Thyroid gland (tissue), 4 donors: ENCODE measurements at regions not wholly inside any gene's neighbourhood (a gene's known extent, or its start where the extent isn't known, plus 50 kb on each side); places are given as distances from the start of the nearest gene placed in this dataset.

Experiments
- DNase-seq, 2 donors: peaks; one replicate each; pipeline ENCODE4 v3.0.0-alpha.2; 2019
- H3K27ac ChIP-seq, 3 donors: fragments of 200-600 bp; sonication (generic); 1 replicate in 2 of 3; 2 replicates in 1 of 3; pipeline ENCODE4 v1.5.1; 2016 to 2019; ENCODE audit warnings: mild to moderate bottlenecking in 1 of 3, moderate library complexity in 1 of 3
- H3K27me3 ChIP-seq: fragments of 200-600 bp; sonication (generic); one replicate; pipeline ENCODE4 v1.5.1; 2019
- H3K36me3 ChIP-seq, 2 donors: fragments of 200-600 bp; sonication (generic); one replicate each; pipeline ENCODE4 v1.5.1; 2016 to 2019
- H3K4me1 ChIP-seq, 2 donors: fragments of 200-600 bp; sonication (generic); one replicate each; pipeline ENCODE4 v1.5.1; 2017 to 2019
- H3K4me3 ChIP-seq, 3 donors: fragments of 200-600 bp; sonication (generic); replicated peaks in 1 of 3; 1 replicate in 2 of 3; 2 replicates in 1 of 3; pipeline ENCODE4 v1.5.1; 2016; ENCODE audit warnings: mild to moderate bottlenecking in 1 of 3
- H3K9me3 ChIP-seq: fragments of 200-600 bp; sonication (generic); one replicate; pipeline ENCODE4 v1.5.1; 2017
- CTCF ChIP-seq, 6 experiments: fragments of 200-600 bp in 3 of 6; fragments of 450-650 bp in 3 of 6; sonication (generic) in 3 of 6; IDR thresholded peaks; one replicate each; pipeline ENCODE4 v1.5.1; 2016 to 2019; ENCODE audit warnings: antibody characterized with exemption in 6 of 6, mild to moderate bottlenecking in 2 of 6, inconsistent platforms in 1 of 6, moderate library complexity in 1 of 6
- POLR2A ChIP-seq, 2 donors: fragments of 450-650 bp; IDR thresholded peaks; one replicate each; pipeline ENCODE4 v1.6.1; 2017; ENCODE audit warnings: antibody characterized with exemption in 2 of 2, mild to moderate bottlenecking in 2 of 2, moderate library complexity in 1 of 2
- WGBS, 2 donors: methylation state at CpG; one replicate each; pipeline ENCODE4 v1.1.5; 2017; 5-methylcytosine and 5-hydroxymethylcytosine counted together
- intact Hi-C: fragments of 100-400 bp; cut with DNase I; formaldehyde crosslinking; loops from one replicate; pipeline ENCODE4 v1.15.1; 2023

- H3K27me3 ChIP-seq, result no peaks in the 10 kb centered on the region
- TF ChIP-seq POLR2A (IDR thresholded peaks at IDR 0.05) (no peak), CTCF (IDR thresholded peaks at IDR 0.05) (no peak)
Measured at GRCh38 chr4:79175716-79176115, 150.1 kb downstream of the NAA11 start.

GRCh38 chr4:79174490-79175252 lies 151.2 kb downstream of the NAA11 start:
- Histone ChIP-seq H3K27me3 (no peaks in the 10 kb centered on the region), H3K36me3 (no peaks in the 10 kb centered on the region), H3K9me3 (no peaks in the 10 kb centered on the region), H3K27ac (no peak overlapping the region), H3K4me3 (no peak overlapping the region), H3K4me1 (no peaks in the 10 kb centered on the region)
- no peak for DNase-seq
- TF ChIP-seq CTCF (IDR thresholded peaks at IDR 0.05), result no peak
- TF ChIP-seq POLR2A (IDR thresholded peaks at IDR 0.05), result no peak
- intact Hi-C loops, result no loop called here
- WGBS, 2 donors, result 77 to 79% methylated on average over 2 of the region's 2 CpGs

More at GRCh38 chr4:79175716-79176115, 150.1 kb downstream of the NAA11 start:
- H3K9me3 ChIP-seq, result no peaks in the 10 kb centered on the region
- no peak for DNase-seq
- no peak overlapping the region for H3K4me3 ChIP-seq
- intact Hi-C loops, result no loop called here
- no peaks in the 10 kb centered on the region for H3K36me3 ChIP-seq
- H3K27ac ChIP-seq, result no peak overlapping the region
- H3K4me1 ChIP-seq, result no peaks in the 10 kb centered on the region

- DNase-seq, result no peak
- Histone ChIP-seq H3K9me3 (no peaks in the 10 kb centered on the region), H3K27me3 (no peaks in the 10 kb centered on the region), H3K27ac (no peak overlapping the region), H3K4me1 (no peaks in the 10 kb centered on the region), H3K4me3 (no peak overlapping the region), H3K36me3 (no peaks in the 10 kb centered on the region)
- 79 to 84% methylated on average over 2 of the region's 2 CpGs for WGBS, 2 donors
- intact Hi-C loops, result no loop called here
- TF ChIP-seq POLR2A (IDR thresholded peaks at IDR 0.05), result no peak
- no peak for TF ChIP-seq CTCF (IDR thresholded peaks at IDR 0.05)
Measured at GRCh38 chr4:79173186-79173585, 152.7 kb downstream of the NAA11 start.

DNA sequence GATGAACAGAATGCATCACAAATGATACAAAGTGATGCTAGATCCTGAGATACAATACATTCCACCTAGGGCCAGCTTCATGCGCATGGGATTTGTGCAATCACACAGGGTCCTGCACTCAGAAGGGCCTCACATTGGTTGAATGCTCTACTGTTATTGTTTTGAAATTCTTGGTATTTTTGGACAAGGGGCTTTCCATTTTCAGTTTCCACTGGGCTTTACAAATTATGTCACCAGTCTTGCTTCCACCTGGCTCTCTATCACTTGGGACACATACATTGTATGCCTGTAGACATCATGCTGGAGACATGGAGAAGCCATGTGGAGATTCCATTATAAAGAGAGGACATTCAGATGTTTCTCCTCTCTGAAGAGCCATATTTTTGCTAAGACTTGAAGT lies 155.8 kb downstream of the NAA11 start:
- Histone ChIP-seq H3K9me3 (no peaks in the 10 kb centered on the region), H3K4me3 (no peak overlapping the region), H3K27ac (no peak overlapping the region), H3K27me3 (no peaks in the 10 kb centered on the region), H3K4me1 (no peaks in the 10 kb centered on the region), H3K36me3 (no peaks in the 10 kb centered on the region)
- WGBS, 2 donors, result 100% methylated on average over 1 of the region's 1 CpG
- no peak for TF ChIP-seq CTCF (IDR thresholded peaks at IDR 0.05)
- TF ChIP-seq POLR2A (IDR thresholded peaks at IDR 0.05), result no peak
- intact Hi-C loops, result no loop called here
- DNase-seq, result no peak

DNA sequence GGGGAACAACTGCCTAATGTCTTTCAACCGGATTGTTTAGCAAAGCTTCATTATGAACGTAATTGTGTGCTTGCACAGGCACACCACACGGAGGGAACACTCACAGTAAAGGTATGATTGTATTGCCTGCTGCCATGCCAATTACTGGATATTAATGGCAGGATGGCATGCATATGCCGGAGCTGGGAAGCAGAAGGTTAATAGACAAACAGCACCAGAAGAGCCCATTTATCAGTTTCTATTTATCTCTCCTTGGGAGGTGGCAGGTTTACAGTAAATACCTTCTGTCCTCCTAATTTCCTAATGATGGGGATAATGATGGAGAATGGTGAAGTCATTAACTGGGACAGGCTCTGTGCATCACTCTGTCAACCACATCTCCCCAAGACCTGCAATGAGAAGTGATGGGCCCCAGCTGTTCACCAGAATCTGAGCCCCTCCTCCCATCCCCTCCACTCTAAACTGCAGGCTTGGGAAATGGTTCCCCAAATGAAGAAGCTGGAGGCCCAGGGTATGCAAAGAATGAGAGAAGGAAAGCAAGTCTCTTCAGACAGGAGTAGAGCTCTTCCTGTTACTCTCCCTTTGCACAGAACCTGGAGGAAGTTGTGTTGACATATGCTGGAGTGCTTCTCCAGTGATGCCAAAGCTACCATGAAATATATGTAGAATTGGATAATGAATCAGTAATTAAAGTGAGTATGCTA lies 160.8 kb downstream of the NAA11 start:
- TF ChIP-seq POLR2A (IDR thresholded peaks at IDR 0.05), result no peak
- TF ChIP-seq CTCF (IDR thresholded peaks at IDR 0.05), result no peak
- intact Hi-C loops, result no loop called here
- WGBS, 2 donors, result 31 to 55% methylated on average over 4 of the region's 4 CpGs

More for the DNA sequence above, 160.8 kb downstream of the NAA11 start:
- Histone ChIP-seq H3K27me3 (no peaks in the 10 kb centered on the region), H3K4me1 (no peaks in the 10 kb centered on the region), H3K27ac (no peak overlapping the region), H3K36me3 (no peaks in the 10 kb centered on the region), H3K9me3 (no peaks in the 10 kb centered on the region), H3K4me3 (no peak overlapping the region)
- DNase-seq, result no peak
